ENCODE measurements at regions not wholly inside any gene's neighbourhood (a gene's known extent, or its start where the extent isn't known, plus 50 kb on each side); places are given as distances from the start of the nearest gene placed in this dataset.
"Not testable (repeated sequence)": the region's sequence is repeated elsewhere in the genome, so short reads cannot be mapped to it uniquely, and the experiment has no call there.

GRCh38 chr1:230487773-230488428 is 61.8 kb upstream of the PGBD5 start:
- no peak for DNase-seq (ENCODE audit: low read depth)

- DNase-seq (ENCODE audit: low read depth), result no peak
Measured at GRCh38 chr1:230476622-230477003, 50.5 kb upstream of the PGBD5 start.

- DNase-seq (ENCODE audit: low read depth), result not testable (repeated sequence)
Measured at GRCh38 chr1:230475856-230476621, 49.9 kb upstream of the PGBD5 start.
